ENCODE measurements at regions not wholly inside any gene's neighbourhood (a gene's known extent, or its start where the extent isn't known, plus 50 kb on each side); places are given as distances from the start of the nearest gene placed in this dataset.
A peak's percentile ranks its signal among the peaks of the same experiment; 100 is the strongest.

DNA sequence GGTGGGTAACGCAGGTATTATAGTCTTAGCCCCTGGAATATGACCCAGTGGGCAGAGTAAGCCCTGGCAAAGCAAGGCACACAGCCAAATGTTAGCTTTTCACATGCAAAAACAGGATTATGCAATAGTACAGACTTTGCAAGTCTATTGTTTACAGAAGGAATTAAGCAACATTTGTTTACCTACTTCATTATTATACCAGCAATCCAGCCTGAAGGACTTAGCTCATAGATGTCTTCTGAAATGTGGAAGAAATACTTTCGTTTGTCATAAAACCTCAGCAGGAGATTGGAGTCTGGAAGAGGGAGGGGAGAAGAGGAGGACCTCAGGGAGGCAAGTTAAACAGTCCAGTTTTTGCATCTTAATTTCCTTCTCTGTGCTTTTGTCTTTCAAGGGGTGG lies 226.7 kb upstream of the CENPE start (continued):
- TF ChIP-seq, protein P1, sequence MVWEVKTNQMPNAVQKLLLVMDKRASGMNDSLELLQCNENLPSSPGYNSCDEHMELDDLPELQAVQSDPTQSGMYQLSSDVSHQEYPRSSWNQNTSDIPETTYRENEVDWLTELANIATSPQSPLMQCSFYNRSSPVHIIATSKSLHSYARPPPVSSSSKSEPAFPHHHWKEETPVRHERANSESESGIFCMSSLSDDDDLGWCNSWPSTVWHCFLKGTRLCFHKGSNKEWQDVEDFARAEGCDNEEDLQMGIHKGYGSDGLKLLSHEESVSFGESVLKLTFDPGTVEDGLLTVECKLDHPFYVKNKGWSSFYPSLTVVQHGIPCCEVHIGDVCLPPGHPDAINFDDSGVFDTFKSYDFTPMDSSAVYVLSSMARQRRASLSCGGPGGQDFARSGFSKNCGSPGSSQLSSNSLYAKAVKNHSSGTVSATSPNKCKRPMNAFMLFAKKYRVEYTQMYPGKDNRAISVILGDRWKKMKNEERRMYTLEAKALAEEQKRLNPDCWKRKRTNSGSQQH (CRISPR knock-in tag; IDR thresholded peaks at IDR 0.05; ENCODE audit: low read depth) = no peak
- TF ChIP-seq PITX1 (CRISPR knock-in tag; IDR thresholded peaks at IDR 0.05) (peak; percentile 63; the same call in 1 of the 2 replicates), HHEX (CRISPR knock-in tag; IDR thresholded peaks at IDR 0.05) (peak; percentile 53; the same call in 1 of the 2 replicates), ARID2 (CRISPR knock-in tag; IDR thresholded peaks at IDR 0.05; ENCODE audit: borderline replicate concordance) (no peak), AKNA (CRISPR knock-in tag; IDR thresholded peaks at IDR 0.05; ENCODE audit: borderline replicate concordance) (no peak), SKI (IDR thresholded peaks at IDR 0.05; ENCODE audit: partially characterized antibody) (peak; percentile 42), NFYC (CRISPR knock-in tag; IDR thresholded peaks at IDR 0.05) (no peak), CSRNP2 (CRISPR knock-in tag; conservative IDR thresholded peaks at IDR 0.05; ENCODE audit: low read depth) (no peak), ZNF709 (CRISPR knock-in tag; IDR thresholded peaks at IDR 0.05) (no peak), FOSL2 (CRISPR knock-in tag; IDR thresholded peaks at IDR 0.05) (no peak)
- TF ChIP-seq, protein P2, sequence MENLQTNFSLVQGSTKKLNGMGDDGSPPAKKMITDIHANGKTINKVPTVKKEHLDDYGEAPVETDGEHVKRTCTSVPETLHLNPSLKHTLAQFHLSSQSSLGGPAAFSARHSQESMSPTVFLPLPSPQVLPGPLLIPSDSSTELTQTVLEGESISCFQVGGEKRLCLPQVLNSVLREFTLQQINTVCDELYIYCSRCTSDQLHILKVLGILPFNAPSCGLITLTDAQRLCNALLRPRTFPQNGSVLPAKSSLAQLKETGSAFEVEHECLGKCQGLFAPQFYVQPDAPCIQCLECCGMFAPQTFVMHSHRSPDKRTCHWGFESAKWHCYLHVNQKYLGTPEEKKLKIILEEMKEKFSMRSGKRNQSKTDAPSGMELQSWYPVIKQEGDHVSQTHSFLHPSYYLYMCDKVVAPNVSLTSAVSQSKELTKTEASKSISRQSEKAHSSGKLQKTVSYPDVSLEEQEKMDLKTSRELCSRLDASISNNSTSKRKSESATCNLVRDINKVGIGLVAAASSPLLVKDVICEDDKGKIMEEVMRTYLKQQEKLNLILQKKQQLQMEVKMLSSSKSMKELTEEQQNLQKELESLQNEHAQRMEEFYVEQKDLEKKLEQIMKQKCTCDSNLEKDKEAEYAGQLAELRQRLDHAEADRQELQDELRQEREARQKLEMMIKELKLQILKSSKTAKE (CRISPR knock-in tag; IDR thresholded peaks at IDR 0.05; ENCODE audit: borderline replicate concordance) = no peak
- TF ChIP-seq, protein P3, sequence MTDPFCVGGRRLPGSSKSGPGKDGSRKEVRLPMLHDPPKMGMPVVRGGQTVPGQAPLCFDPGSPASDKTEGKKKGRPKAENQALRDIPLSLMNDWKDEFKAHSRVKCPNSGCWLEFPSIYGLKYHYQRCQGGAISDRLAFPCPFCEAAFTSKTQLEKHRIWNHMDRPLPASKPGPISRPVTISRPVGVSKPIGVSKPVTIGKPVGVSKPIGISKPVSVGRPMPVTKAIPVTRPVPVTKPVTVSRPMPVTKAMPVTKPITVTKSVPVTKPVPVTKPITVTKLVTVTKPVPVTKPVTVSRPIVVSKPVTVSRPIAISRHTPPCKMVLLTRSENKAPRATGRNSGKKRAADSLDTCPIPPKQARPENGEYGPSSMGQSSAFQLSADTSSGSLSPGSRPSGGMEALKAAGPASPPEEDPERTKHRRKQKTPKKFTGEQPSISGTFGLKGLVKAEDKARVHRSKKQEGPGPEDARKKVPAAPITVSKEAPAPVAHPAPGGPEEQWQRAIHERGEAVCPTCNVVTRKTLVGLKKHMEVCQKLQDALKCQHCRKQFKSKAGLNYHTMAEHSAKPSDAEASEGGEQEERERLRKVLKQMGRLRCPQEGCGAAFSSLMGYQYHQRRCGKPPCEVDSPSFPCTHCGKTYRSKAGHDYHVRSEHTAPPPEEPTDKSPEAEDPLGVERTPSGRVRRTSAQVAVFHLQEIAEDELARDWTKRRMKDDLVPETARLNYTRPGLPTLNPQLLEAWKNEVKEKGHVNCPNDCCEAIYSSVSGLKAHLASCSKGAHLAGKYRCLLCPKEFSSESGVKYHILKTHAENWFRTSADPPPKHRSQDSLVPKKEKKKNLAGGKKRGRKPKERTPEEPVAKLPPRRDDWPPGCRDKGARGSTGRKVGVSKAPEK (CRISPR knock-in tag; IDR thresholded peaks at IDR 0.05; ENCODE audit: borderline replicate concordance) = no peak
- TF ChIP-seq, protein P4, sequence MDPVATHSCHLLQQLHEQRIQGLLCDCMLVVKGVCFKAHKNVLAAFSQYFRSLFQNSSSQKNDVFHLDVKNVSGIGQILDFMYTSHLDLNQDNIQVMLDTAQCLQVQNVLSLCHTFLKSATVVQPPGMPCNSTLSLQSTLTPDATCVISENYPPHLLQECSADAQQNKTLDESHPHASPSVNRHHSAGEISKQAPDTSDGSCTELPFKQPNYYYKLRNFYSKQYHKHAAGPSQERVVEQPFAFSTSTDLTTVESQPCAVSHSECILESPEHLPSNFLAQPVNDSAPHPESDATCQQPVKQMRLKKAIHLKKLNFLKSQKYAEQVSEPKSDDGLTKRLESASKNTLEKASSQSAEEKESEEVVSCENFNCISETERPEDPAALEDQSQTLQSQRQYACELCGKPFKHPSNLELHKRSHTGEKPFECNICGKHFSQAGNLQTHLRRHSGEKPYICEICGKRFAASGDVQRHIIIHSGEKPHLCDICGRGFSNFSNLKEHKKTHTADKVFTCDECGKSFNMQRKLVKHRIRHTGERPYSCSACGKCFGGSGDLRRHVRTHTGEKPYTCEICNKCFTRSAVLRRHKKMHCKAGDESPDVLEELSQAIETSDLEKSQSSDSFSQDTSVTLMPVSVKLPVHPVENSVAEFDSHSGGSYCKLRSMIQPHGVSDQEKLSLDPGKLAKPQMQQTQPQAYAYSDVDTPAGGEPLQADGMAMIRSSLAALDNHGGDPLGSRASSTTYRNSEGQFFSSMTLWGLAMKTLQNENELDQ (CRISPR knock-in tag; IDR thresholded peaks at IDR 0.05; ENCODE audit: borderline replicate concordance) = no peak

All from HepG2 (cell line).